22Rv1 (cell line): ENCODE measurements at regions not wholly inside any gene's neighbourhood (a gene's known extent, or its start where the extent isn't known, plus 50 kb on each side); places are given as distances from the start of the nearest gene placed in this dataset.

Source experiments
- CTCF ChIP-seq: fragments of 450-650 bp; IDR thresholded peaks from 2 replicates; pipeline ENCODE4 v1.5.1; 2017; ENCODE audit warnings: mild to moderate bottlenecking
- ZFX ChIP-seq: fragments of 450-650 bp; IDR thresholded peaks from 2 replicates; pipeline ENCODE4 v1.6.1; 2017; ENCODE audit warnings: antibody characterized with exemption, borderline replicate concordance

GRCh38 chr10:44309939-44310761 lies 74.7 kb downstream of the CXCL12 start:
- TF ChIP-seq CTCF = no peak
- no peak for TF ChIP-seq ZFX
